Naive thymus-derived CD8-positive, alpha-beta T cell (primary cell): ENCODE measurements at regions not wholly inside any gene's neighbourhood (a gene's known extent, or its start where the extent isn't known, plus 50 kb on each side); places are given as distances from the start of the nearest gene placed in this dataset.

Source experiments
- ATAC-seq, 2 donors: fragments of 150-1000 bp; cut with Tn5 transposase in 1 of 2; sonication (Bioruptor Pico), chemical (Tn5 transposase) in 1 of 2; 1 replicate in 1 of 2; 2 replicates in 1 of 2; pipeline ENCODE4 v1.10.0; 2021; ENCODE audit warnings: mild to moderate bottlenecking in 2 of 2, moderate library complexity in 2 of 2
- POLR2A ChIA-PET: fragments of 350-600 bp; sonication (Branson Sonifier 250); formaldehyde crosslinking; loops from one replicate; lab custom pipeline; 2021; ENCODE audit warnings: antibody characterized with exemption; lab: Charles Lee
- DNase-seq, 10 donors: peaks; one replicate each; pipeline versions ENCODE4 v3.0.0 to v3.0.0-alpha.2; 2020 to 2022
- H3K27ac Mint-ChIP-seq, 10 donors: one replicate each; pipeline ENCODE4 v1.8.0; 2020 to 2022; ENCODE audit warnings: mild to moderate bottlenecking in 10 of 10, mixed read lengths in 10 of 10, moderate library complexity in 4 of 10, inconsistent platforms in 1 of 10
- H3K27me3 Mint-ChIP-seq, 5 donors: one replicate each; pipeline ENCODE4 v1.8.0; 2021 to 2022; ENCODE audit warnings: mixed read lengths in 5 of 5
- H3K36me3 Mint-ChIP-seq, 3 donors: one replicate each; pipeline ENCODE4 v1.8.0; 2020 to 2022; ENCODE audit warnings: mixed read lengths in 3 of 3, mild to moderate bottlenecking in 2 of 3, inconsistent platforms in 1 of 3
- H3K4me1 Mint-ChIP-seq, 4 donors: one replicate each; pipeline ENCODE4 v1.8.0; 2021 to 2022; ENCODE audit warnings: mixed read lengths in 4 of 4
- H3K4me3 Mint-ChIP-seq, 10 donors: one replicate each; pipeline ENCODE4 v1.8.0; 2020 to 2022; ENCODE audit warnings: mild to moderate bottlenecking in 10 of 10, mixed read lengths in 10 of 10, moderate library complexity in 6 of 10, inconsistent platforms in 1 of 10
- H3K9me3 Mint-ChIP-seq, 9 donors: one replicate each; pipeline ENCODE4 v1.8.0; 2020 to 2022; ENCODE audit warnings: mixed read lengths in 9 of 9, mild to moderate bottlenecking in 3 of 9, inconsistent platforms in 1 of 9, moderate library complexity in 1 of 9

GRCh38 chr21:25362375-25363267, 244.7 kb downstream of the MRPL39 start:
- Mint-ChIP-seq H3K4me1 (no peaks in the 10 kb centered on the region), H3K4me3 (no peak overlapping the region)

GRCh38 chr21:25361765-25362164, 245.5 kb downstream of the MRPL39 start:
- Mint-ChIP-seq H3K36me3 (no peaks in the 10 kb centered on the region), H3K4me3 (no peak overlapping the region), H3K9me3 (no peaks in the 10 kb centered on the region), H3K27me3 (peaks cover 0 to 17% (median 2%) of the 10 kb centered on the region in 5 donors), H3K27ac (no peak overlapping the region), H3K4me1 (no peaks in the 10 kb centered on the region)
- no peak for ATAC-seq
- no peak for DNase-seq
- POLR2A ChIA-PET: no interaction called here

More at GRCh38 chr21:25362375-25363267, 244.7 kb downstream of the MRPL39 start:
- H3K27ac Mint-ChIP-seq: peak overlapping the region in 1 of 10 donors; percentile 44
- POLR2A ChIA-PET: no interaction called here
- peaks cover 0 to 13% (median 4%) of the 10 kb centered on the region in 5 donors for H3K27me3 Mint-ChIP-seq
- ATAC-seq: no peak
- DNase-seq: no peak
- no peaks in the 10 kb centered on the region for H3K36me3 Mint-ChIP-seq
- no peaks in the 10 kb centered on the region for H3K9me3 Mint-ChIP-seq

GRCh38 chr21:25361097-25361496, 246.2 kb downstream of the MRPL39 start:
- H3K36me3 Mint-ChIP-seq: no peaks in the 10 kb centered on the region
- H3K4me3 Mint-ChIP-seq: no peak overlapping the region
- H3K27ac Mint-ChIP-seq: no peak overlapping the region
- peaks cover 0 to 17% (median 2%) of the 10 kb centered on the region in 5 donors for H3K27me3 Mint-ChIP-seq
- no peaks in the 10 kb centered on the region for H3K9me3 Mint-ChIP-seq
- POLR2A ChIA-PET: no interaction called here
- ATAC-seq (no peak), DNase-seq (no peak)
- H3K4me1 Mint-ChIP-seq: no peaks in the 10 kb centered on the region

- Mint-ChIP-seq H3K4me1 (no peaks in the 10 kb centered on the region), H3K4me3 (no peak overlapping the region), H3K36me3 (no peaks in the 10 kb centered on the region), H3K27me3 (peaks cover 0 to 17% (median 2%) of the 10 kb centered on the region in 5 donors), H3K27ac (no peak overlapping the region), H3K9me3 (no peaks in the 10 kb centered on the region)
- peak in 1 of 2 donors; percentile 22 for ATAC-seq
- POLR2A ChIA-PET: no interaction called here
- DNase-seq: no peak
These were observed 246.7 kb downstream of the MRPL39 start for GRCh38 chr21:25360593-25360992.

GRCh38 chr21:25359724-25360123, 247.6 kb downstream of the MRPL39 start:
- Mint-ChIP-seq H3K27ac (no peak overlapping the region), H3K36me3 (no peaks in the 10 kb centered on the region)

GRCh38 chr21:25350056-25350455, 257.2 kb downstream of the MRPL39 start:
- Mint-ChIP-seq H3K9me3 (peaks cover 0 to 11% (median 2%) of the 10 kb centered on the region in 9 donors), H3K27ac (no peak overlapping the region), H3K4me3 (no peak overlapping the region), H3K27me3 (peaks cover 5 to 36% (median 12%) of the 10 kb centered on the region in 5 donors), H3K4me1 (no peaks in the 10 kb centered on the region), H3K36me3 (no peaks in the 10 kb centered on the region)
- POLR2A ChIA-PET: no interaction called here
- DNase-seq (no peak), ATAC-seq (no peak)

More at GRCh38 chr21:25359724-25360123, 247.6 kb downstream of the MRPL39 start:
- Mint-ChIP-seq H3K4me1 (no peaks in the 10 kb centered on the region), H3K4me3 (no peak overlapping the region), H3K9me3 (no peaks in the 10 kb centered on the region), H3K27me3 (peaks cover 0 to 17% (median 2%) of the 10 kb centered on the region in 5 donors)
- ATAC-seq: no peak
- POLR2A ChIA-PET: interaction anchor here (0.6 kb wide), 1 partner anchor 1283 kb away, joined by 3 read pairs; no protein-coding TSS in a partner anchor
- DNase-seq: no peak

- POLR2A ChIA-PET: no interaction called here
- Mint-ChIP-seq H3K9me3 (peaks cover 0 to 11% (median 3%) of the 10 kb centered on the region in 9 donors), H3K27ac (no peak overlapping the region), H3K4me3 (no peak overlapping the region), H3K36me3 (no peaks in the 10 kb centered on the region), H3K27me3 (peaks cover 5 to 30% (median 12%) of the 10 kb centered on the region in 5 donors), H3K4me1 (no peaks in the 10 kb centered on the region)
- no peak for DNase-seq
- ATAC-seq: no peak
These were observed 263.3 kb downstream of the MRPL39 start for GRCh38 chr21:25343774-25344545.

GRCh38 chr21:25342816-25343215, 264.5 kb downstream of the MRPL39 start:
- Mint-ChIP-seq H3K27me3 (peaks cover 2 to 23% (median 9%) of the 10 kb centered on the region in 5 donors), H3K4me3 (no peak overlapping the region), H3K27ac (no peak overlapping the region), H3K4me1 (no peaks in the 10 kb centered on the region), H3K36me3 (no peaks in the 10 kb centered on the region), H3K9me3 (peaks cover 0 to 6% (median 2%) of the 10 kb centered on the region in 9 donors)
- DNase-seq: no peak
- ATAC-seq: no peak
- POLR2A ChIA-PET: no interaction called here

GRCh38 chr21:25341981-25342380, 265.3 kb downstream of the MRPL39 start:
- Mint-ChIP-seq H3K4me3 (no peak overlapping the region), H3K9me3 (peaks cover 0 to 2% (median 0%) of the 10 kb centered on the region in 9 donors), H3K27ac (no peak overlapping the region), H3K27me3 (peaks cover 0 to 16% (median 6%) of the 10 kb centered on the region in 5 donors), H3K36me3 (no peaks in the 10 kb centered on the region), H3K4me1 (no peaks in the 10 kb centered on the region)
- DNase-seq: no peak
- no peak for ATAC-seq
- POLR2A ChIA-PET: no interaction called here

- H3K4me1 Mint-ChIP-seq: no peaks in the 10 kb centered on the region
- DNase-seq (no peak), ATAC-seq (no peak)
- peaks cover 0 to 3% (median 0%) of the 10 kb centered on the region in 3 donors for H3K36me3 Mint-ChIP-seq
- POLR2A ChIA-PET: no interaction called here
- no peak overlapping the region for H3K4me3 Mint-ChIP-seq
- H3K27me3 Mint-ChIP-seq: peaks cover 0 to 4% (median 0%) of the 10 kb centered on the region in 5 donors
- no peak overlapping the region for H3K27ac Mint-ChIP-seq
- peaks cover 0 to 4% (median 0%) of the 10 kb centered on the region in 9 donors for H3K9me3 Mint-ChIP-seq
These were observed 268.9 kb downstream of the MRPL39 start for GRCh38 chr21:25338415-25338814.

GRCh38 chr21:25334046-25334730, 273.1 kb downstream of the MRPL39 start:
- POLR2A ChIA-PET: no interaction called here
- Mint-ChIP-seq H3K27me3 (peaks cover 0 to 4% (median 0%) of the 10 kb centered on the region in 5 donors), H3K9me3 (peaks cover 0 to 4% (median 0%) of the 10 kb centered on the region in 9 donors), H3K27ac (no peak overlapping the region), H3K4me3 (no peak overlapping the region), H3K4me1 (no peaks in the 10 kb centered on the region), H3K36me3 (peaks cover 0 to 3% (median 0%) of the 10 kb centered on the region in 3 donors)
- ATAC-seq (no peak), DNase-seq (no peak)

- H3K27ac Mint-ChIP-seq: no peak overlapping the region
- H3K4me1 Mint-ChIP-seq: no peaks in the 10 kb centered on the region
- peaks cover 0 to 3% (median 0%) of the 10 kb centered on the region in 3 donors for H3K36me3 Mint-ChIP-seq
- H3K27me3 Mint-ChIP-seq: peaks cover 0 to 4% (median 1%) of the 10 kb centered on the region in 5 donors
- no peak for DNase-seq
- no peak for ATAC-seq
- POLR2A ChIA-PET: no interaction called here
- peaks cover 0 to 4% (median 0%) of the 10 kb centered on the region in 9 donors for H3K9me3 Mint-ChIP-seq
- H3K4me3 Mint-ChIP-seq: no peak overlapping the region
These were observed 276.0 kb downstream of the MRPL39 start for GRCh38 chr21:25331286-25331685.
